T-helper 2 cell treated with Interferon-gamma antibody and Interleukin-4, amounts not matched to agents 100 ng/mL and 5 ng/mL, for 36 hours (primary cell): ENCODE measurements at regions not wholly inside any gene's neighbourhood (a gene's known extent, or its start where the extent isn't known, plus 50 kb on each side); places are given as distances from the start of the nearest gene placed in this dataset.

Source experiments
- intact Hi-C: fragments of 100-400 bp; cut with micrococcal nuclease; formaldehyde crosslinking; loops from one replicate; pipeline ENCODE4 v1.15.1; 2023

DNA sequence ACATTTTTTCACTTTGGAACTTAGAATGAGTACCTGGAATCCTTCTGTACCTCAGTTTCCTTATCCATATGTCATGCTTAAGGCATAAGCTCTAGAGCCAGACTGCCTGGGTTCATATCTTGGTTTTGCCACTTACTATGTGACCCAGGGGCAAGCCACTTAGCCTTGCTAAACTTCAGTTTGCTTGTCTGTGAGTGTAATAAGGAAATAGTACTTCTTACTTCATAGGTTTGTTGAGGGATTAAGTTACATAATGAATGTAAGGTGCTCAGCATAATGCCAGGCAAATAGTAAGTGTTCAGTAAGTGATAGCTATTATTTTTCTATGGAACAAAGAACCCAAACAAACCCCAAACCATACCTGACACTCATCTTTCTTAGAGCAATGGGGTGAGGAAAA, 225.1 kb downstream of the BCAT1 start:
- intact Hi-C loops = no loop called here

GRCh38 chr12:24721191-24721590, 227.7 kb downstream of the BCAT1 start:
- intact Hi-C loops = no loop called here

- intact Hi-C loops = no loop called here
Observed at GRCh38 chr12:24719293-24719721, 229.6 kb downstream of the BCAT1 start.

DNA sequence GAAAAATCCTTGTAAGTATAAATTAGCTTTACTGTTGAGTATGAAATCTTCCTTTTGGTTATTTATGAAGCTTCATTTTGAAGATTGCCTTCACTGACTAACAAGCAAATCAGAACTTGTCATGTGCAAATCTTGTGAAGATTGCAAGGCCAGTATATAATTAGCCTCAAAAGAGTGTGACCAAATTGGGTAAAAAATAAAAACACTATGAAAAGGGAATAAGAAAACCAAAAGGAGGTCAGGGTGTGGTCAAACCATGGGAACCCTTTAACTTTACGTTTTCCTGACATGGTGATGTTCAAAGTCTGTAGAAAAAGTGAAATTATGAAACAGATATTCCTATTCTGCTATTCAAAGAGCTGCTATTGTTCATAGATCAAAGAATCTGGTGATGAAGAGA, 230.3 kb downstream of the BCAT1 start:
- intact Hi-C loops = no loop called here

DNA sequence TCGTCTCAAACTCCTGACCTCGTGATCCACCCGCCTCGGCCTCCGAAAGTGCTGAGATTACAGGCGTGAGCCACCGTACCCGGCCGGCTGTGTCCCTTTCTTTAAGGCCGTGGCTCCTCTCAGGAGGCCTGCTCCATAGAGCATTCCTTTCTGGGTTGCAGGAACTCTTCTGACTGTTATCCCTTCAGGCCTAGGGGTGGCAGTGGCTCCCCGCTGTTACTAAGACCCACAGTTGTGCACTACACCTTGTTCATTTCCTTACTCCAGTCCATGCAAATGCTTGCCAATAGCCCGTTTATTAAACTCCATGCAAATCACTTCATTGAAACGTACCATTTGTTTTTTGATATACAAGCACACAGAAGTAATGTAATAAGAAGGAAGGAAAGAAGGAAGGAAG, 234.7 kb downstream of the BCAT1 start:
- intact Hi-C loops = no loop called here

DNA sequence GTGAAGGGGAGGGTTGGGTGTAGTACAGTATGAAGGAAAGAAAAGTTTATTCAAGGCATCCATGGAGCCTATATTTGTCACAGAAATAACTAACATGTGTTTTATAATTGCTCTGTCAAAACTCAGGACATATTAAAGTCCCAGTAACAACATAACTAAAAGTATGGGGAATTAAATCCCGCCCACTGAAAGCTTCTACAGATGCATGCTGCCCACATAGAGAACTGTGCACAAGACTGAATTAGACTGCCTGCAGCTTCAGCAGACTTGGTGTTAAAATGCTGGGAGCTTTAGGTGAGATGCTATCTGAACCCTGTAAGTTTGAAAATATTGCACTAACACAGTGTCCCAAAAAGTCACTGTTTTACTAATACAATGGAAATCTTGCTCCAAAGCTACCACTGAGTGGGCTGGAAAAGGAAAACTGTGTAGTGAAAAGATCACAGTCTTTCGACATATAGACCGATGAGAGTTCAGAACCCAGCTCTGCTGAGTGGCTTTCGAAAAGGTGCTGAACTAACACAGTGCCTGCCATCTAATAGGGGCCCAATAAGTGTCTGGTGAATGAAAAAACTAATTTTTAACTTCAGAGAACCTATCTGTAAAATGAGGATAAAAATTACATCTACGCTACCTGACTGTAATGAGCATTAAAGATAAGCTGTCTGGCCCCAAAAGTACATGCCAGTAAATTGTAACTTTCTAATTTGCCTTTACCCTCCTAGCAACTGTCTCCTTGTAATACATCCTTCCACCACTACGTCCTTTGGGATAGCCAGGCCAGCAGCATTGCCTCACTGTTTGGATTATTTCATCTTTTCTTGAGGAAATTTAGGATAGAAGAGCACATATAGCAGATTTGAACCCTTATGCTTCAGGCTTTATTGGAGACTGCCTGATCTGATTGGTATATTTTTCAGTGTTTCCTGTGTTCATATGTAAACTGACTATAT, 237.6 kb downstream of the BCAT1 start:
- intact Hi-C loops = no loop called here

DNA sequence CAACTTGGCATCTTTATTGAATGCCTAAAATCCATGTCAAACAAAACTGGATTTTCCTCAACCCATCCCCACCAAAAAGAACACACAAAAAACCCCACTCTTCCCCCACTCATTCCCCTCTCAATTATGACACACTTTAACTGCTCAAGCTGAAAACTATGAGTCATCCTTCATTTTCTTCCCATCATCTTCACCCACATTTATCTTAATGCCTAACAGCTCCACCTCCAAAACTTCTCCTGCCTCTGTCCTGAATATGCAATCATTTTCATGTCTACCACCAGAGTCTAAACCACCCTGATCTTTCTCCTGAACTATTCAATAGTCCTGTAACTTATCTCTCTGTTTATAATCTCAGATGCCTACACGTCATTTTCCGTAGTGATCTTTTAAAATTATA, 239.7 kb downstream of the BCAT1 start:
- intact Hi-C loops = no loop called here

GRCh38 chr12:24708718-24709117, 240.2 kb downstream of the BCAT1 start:
- intact Hi-C loops = no loop called here

DNA sequence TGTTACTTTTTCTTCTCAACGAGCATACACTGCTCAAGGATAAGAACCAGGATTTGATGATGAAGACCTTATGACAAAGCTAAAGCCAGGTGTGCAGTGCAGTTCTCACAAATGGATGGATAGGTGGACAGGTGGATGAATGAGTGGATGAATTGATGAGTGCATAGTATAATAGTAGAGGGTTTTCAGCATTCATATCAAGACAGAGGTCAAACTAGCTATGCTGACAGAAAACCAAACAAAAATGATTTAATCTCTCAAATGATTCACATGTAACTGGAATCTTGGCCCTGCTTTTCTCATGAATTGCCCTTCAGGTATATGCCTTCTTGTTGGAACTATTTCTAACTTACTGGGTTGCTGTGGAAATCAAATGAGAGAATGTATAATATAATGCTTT, 240.9 kb downstream of the BCAT1 start:
- intact Hi-C loops = no loop called here

- intact Hi-C loops = no loop called here
Observed at GRCh38 chr12:24707334-24707733, 241.6 kb downstream of the BCAT1 start.

DNA sequence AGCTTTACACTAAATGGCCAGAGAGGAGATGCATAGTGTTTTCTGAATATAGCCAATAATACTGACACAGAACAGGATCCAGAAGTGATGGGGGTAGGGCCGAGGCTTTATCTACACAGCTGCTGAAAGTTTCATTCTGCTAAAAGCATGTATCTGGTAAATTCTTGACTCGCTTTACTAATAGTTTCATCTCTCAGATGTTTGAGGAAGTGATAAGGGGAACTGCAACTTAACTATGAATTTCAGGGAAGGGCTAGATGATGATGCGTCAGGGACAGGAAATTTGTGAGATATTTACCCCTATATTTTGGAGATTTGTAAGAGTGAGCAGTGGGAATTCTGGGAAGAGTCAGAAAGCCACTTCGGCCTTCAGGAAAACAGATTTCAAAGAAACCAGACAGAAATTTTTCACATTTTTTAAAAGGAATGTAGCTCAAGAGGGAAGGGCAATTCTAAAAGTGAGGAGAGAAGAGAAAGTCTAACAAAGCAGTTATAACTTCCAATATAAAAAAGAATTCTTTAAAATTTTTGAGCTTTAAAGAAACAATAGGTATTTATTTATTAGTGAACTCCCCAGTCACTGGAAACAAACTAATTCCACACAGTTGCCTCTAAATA, 243.1 kb downstream of the BCAT1 start:
- intact Hi-C loops = no loop called here

GRCh38 chr12:24705216-24705615, 243.7 kb downstream of the BCAT1 start:
- intact Hi-C loops = no loop called here

DNA sequence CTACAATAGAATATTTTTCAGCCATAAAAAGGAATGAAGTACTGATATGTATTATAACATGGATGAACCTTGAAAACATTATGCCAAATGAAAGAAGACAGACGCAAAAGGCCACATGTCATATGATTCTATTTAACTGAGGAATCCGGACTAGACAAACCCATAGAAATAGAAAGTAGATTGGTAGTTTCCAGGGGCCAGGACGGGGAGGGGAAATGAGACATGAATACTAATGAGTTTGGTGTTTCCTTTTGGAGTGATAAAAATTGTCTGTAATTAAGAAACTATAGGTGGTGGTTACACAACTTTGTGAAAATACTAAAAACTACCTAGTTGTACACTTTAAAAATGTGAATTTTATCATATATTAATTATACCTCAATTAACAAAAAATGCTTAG, 247.6 kb downstream of the BCAT1 start:
- intact Hi-C loops = no loop called here

GRCh38 chr12:24698972-24699371, 249.9 kb downstream of the BCAT1 start:
- intact Hi-C loops = no loop called here

DNA sequence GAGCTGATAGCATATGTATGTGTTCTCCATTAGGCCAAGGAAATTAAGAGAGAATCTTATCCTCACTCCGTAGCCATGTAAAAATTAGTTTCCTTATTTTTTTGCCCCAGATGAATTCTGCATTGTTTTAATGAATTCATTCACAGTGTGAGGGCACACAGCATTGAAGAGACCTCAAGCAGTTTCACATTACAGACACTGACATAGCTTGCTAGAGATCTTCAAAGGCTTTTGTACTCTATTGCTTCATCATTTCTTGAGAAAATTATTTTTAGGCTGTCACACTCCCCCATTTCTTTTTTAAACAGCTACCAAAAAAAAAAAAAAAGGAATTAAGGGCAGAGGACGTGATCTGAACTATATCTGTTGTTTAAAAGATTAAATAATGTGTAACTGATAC, 251.1 kb downstream of the BCAT1 start:
- intact Hi-C loops = no loop called here

DNA sequence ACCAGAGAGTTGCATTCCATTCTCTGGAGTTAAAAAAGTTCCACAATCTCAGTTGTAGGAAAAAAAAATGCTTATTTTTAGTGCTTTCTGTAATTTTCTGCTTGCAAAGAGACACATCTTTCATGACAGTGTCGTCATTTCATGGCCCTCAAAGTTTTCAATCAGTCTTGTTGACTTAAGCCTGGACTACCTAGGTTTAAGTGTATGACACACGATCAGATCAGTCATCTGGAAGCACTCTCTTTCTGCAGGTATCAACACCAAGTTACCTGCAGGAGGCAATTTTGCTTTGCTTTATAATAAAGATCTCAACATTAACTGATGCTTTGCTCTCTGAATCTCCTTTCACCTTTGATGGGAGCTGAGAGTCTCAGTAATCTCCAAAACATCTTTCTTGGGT, 251.6 kb downstream of the BCAT1 start:
- intact Hi-C loops = no loop called here

GRCh38 chr12:24696800-24697199, 252.1 kb downstream of the BCAT1 start:
- intact Hi-C loops = no loop called here

GRCh38 chr12:24695657-24696329, 253.1 kb downstream of the BCAT1 start:
- intact Hi-C loops = no loop called here

DNA sequence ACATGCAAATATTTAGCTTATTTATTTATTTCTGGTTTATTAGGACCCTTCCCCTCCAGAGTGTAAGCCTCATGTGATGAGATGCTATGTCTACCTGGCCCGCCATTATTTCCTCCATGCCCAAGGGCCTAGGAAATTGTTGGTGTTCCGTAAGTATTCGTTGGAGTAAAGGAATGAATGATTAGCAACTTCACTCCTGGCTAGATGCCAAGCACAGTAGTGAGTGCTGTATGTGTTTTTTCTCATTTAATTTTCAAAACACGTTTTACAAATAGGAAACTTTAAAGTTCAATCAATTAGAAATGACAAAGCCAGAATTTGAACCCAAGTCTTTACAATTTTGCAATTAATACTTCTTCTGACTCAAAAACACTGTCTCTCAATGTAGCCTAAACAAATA, 253.8 kb downstream of the BCAT1 start:
- intact Hi-C loops = no loop called here

- intact Hi-C loops = no loop called here
Observed at GRCh38 chr12:24688601-24689000, 260.3 kb downstream of the BCAT1 start.

- intact Hi-C loops = no loop called here
Observed at GRCh38 chr12:24681570-24681969, 267.3 kb downstream of the BCAT1 start.

GRCh38 chr12:24679126-24679525, 269.8 kb downstream of the BCAT1 start:
- intact Hi-C loops = no loop called here
